OCI-LY3 (cell line): ENCODE measurements at regions not wholly inside any gene's neighbourhood (a gene's known extent, or its start where the extent isn't known, plus 50 kb on each side); places are given as distances from the start of the nearest gene placed in this dataset.

ENCODE experiments used
- CTCF ChIP-seq: fragments of 200-600, 300-600 bp; sonication (generic); IDR thresholded peaks from 2 replicates; pipeline ENCODE4 v1.5.1; 2014; ENCODE audit warnings: antibody characterized with exemption, low read length, low read depth
- EZH2phosphoT487 ChIP-seq: fragments of 200-600 bp; shearing (Covaris generic); IDR thresholded peaks from 2 replicates; pipeline ENCODE4 v1.6.1; 2018; ENCODE audit warnings: antibody characterized with exemption, mixed run types, low read depth

- no peak for TF ChIP-seq CTCF
- no peak for TF ChIP-seq EZH2phosphoT487
Measured at GRCh38 chr21:31399591-31399990, 55.5 kb upstream of the TIAM1 start.
